Erythroblast (primary cell): ENCODE measurements at regions not wholly inside any gene's neighbourhood (a gene's known extent, or its start where the extent isn't known, plus 50 kb on each side); places are given as distances from the start of the nearest gene placed in this dataset.

Experiments used
- GATA1 ChIP-seq: IDR thresholded peaks from 2 replicates; pipeline ENCODE4 v1.6.1; 2011; ENCODE audit warnings: low read depth, mild to moderate bottlenecking, control low read depth, low read length, moderate library complexity
- POLR2A ChIP-seq: IDR thresholded peaks from 2 replicates; pipeline ENCODE4 v1.6.1; 2011; ENCODE audit warnings: mild to moderate bottlenecking, low read length

DNA sequence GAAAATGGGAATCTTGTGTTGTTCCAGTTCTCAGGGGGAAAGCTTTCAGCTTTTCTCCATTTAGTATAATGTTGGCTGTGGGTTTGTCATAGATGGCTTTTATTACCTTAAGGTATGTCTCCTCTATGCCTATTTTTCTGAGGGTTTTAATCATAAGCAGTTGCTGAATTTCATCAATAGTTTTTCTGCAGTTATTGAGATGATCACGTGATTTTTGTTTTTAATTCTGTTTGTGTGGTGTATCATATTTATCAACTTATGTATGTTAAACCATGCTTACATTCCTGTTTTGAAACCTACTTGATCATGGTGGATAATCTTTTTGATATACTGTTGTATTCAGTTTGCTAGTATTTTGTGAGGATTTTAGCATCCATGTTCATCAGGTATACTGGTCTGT lies 66.8 kb upstream of the CENPE start:
- TF ChIP-seq POLR2A: no peak
- no peak for TF ChIP-seq GATA1
